Neuronal stem cell (in vitro differentiated cells): ENCODE measurements at regions not wholly inside any gene's neighbourhood (a gene's known extent, or its start where the extent isn't known, plus 50 kb on each side); places are given as distances from the start of the nearest gene placed in this dataset.

ENCODE experiments used
- DNase-seq: peaks from one replicate; pipeline ENCODE4 v3.0.0-alpha.2; 2013; ENCODE audit warnings: low spot score
- H2AFZ ChIP-seq: one replicate; pipeline ENCODE4 v1.6.1; 2013; ENCODE audit warnings: mild to moderate bottlenecking, low read length, inconsistent platforms
- H2AK5ac ChIP-seq: 2 replicates; pipeline ENCODE4 v1.6.1; 2013; ENCODE audit warnings: low read depth, mild to moderate bottlenecking, inconsistent platforms, low read length, moderate library complexity, mixed read lengths
- H2BK120ac ChIP-seq: 2 replicates; pipeline ENCODE4 v1.6.1; 2013; ENCODE audit warnings: low read depth, mild to moderate bottlenecking, inconsistent platforms, low read length, moderate library complexity, mixed read lengths
- H2BK12ac ChIP-seq: one replicate; pipeline ENCODE4 v1.6.1; 2013; ENCODE audit warnings: low read length, inconsistent platforms
- H2BK15ac ChIP-seq: 2 replicates; pipeline ENCODE4 v1.6.1; 2013; ENCODE audit warnings: mild to moderate bottlenecking, low read length, inconsistent platforms, mixed read lengths
- H2BK5ac ChIP-seq: one replicate; pipeline ENCODE4 v1.6.1; 2013; ENCODE audit warnings: inconsistent platforms, mild to moderate bottlenecking, low read length, moderate library complexity
- H3K14ac ChIP-seq: one replicate; pipeline ENCODE4 v1.6.1; 2013; ENCODE audit warnings: low read length, inconsistent platforms
- H3K18ac ChIP-seq: 2 replicates; pipeline ENCODE4 v1.6.1; 2013; ENCODE audit warnings: low read length, inconsistent platforms
- H3K23ac ChIP-seq: 2 replicates; pipeline ENCODE4 v1.6.1; 2013; ENCODE audit warnings: low read depth, mild to moderate bottlenecking, mixed read lengths, low read length, inconsistent platforms; ENCODE audit not compliant: poor library complexity
- H3K27ac ChIP-seq: replicated peaks from 3 replicates; pipeline ENCODE4 v1.5.1; 2013; ENCODE audit warnings: low read length, inconsistent platforms
- H3K27me3 ChIP-seq, 3 experiments: 2 replicates each; pipeline ENCODE4 v1.6.1; 2013; ENCODE audit warnings: low read length in 3 of 3, mild to moderate bottlenecking in 2 of 3, inconsistent platforms in 1 of 3, low read depth in 1 of 3, mixed read lengths in 1 of 3, moderate library complexity in 1 of 3; ENCODE audit not compliant: control insufficient read depth in 3 of 3, insufficient read depth in 3 of 3
- H3K36me3 ChIP-seq, 2 donors: replicated peaks in 1 of 2; 2 replicates each; pipeline ENCODE4 v1.6.1; 2013; ENCODE audit warnings: low read length in 2 of 2; ENCODE audit not compliant: control insufficient read depth in 2 of 2, insufficient read depth in 2 of 2
- H3K4ac ChIP-seq: 2 replicates; pipeline ENCODE4 v1.6.1; 2013; ENCODE audit warnings: inconsistent platforms, mild to moderate bottlenecking, low read length, moderate library complexity
- H3K4me1 ChIP-seq, 2 donors: 1 replicate in 1 of 2; 2 replicates in 1 of 2; pipeline ENCODE4 v1.6.1; 2013; ENCODE audit warnings: low read length in 2 of 2, low read depth in 1 of 2; ENCODE audit not compliant: control insufficient read depth in 2 of 2, insufficient read depth in 1 of 2
- H3K4me2 ChIP-seq: one replicate; pipeline ENCODE4 v1.6.1; 2013; ENCODE audit warnings: mild to moderate bottlenecking, low read length, inconsistent platforms; ENCODE audit not compliant: insufficient read depth, poor library complexity, severe bottlenecking
- H3K4me3 ChIP-seq, 2 donors: 2 replicates each; pipeline ENCODE4 v1.5.1; 2013; ENCODE audit warnings: low read length in 2 of 2, mild to moderate bottlenecking in 2 of 2, inconsistent platforms in 1 of 2, moderate library complexity in 1 of 2
- H3K79me1 ChIP-seq: one replicate; pipeline ENCODE4 v1.6.1; 2013; ENCODE audit warnings: low read depth, mild to moderate bottlenecking, inconsistent platforms, low read length, moderate library complexity
- H3K9ac ChIP-seq: one replicate; pipeline ENCODE4 v1.6.1; 2013; ENCODE audit warnings: mild to moderate bottlenecking, low read depth, low read length, inconsistent platforms; ENCODE audit not compliant: poor library complexity
- H3K9me3 ChIP-seq, 2 donors: replicated peaks in 1 of 2; 2 replicates each; pipeline versions ENCODE3 to v1.6.1; 2013; ENCODE audit warnings: low read length in 2 of 2, mild to moderate bottlenecking in 2 of 2, inconsistent platforms in 1 of 2, low read depth in 1 of 2, mixed read lengths in 1 of 2, moderate library complexity in 1 of 2; ENCODE audit not compliant: control insufficient read depth in 2 of 2, insufficient read depth in 1 of 2
- H4K8ac ChIP-seq: one replicate; pipeline ENCODE4 v1.6.1; 2013; ENCODE audit warnings: low read depth, mild to moderate bottlenecking, inconsistent platforms, low read length, moderate library complexity
- H4K91ac ChIP-seq: one replicate; pipeline ENCODE4 v1.6.1; 2013; ENCODE audit warnings: low read length, low read depth, mild to moderate bottlenecking, inconsistent platforms; ENCODE audit not compliant: poor library complexity
- WGBS, 2 donors: extraction: QIAGEN DNeasy Blood & Tissue Kit; methylation state at CpG; one replicate each; pipeline ENCODE4 v1.1.7; 2013; ENCODE audit warnings: missing lambda C conversion rate in 2 of 2, mixed read lengths in 1 of 2; ENCODE audit not compliant: insufficient read length in 2 of 2, insufficient replicate concordance in 1 of 2; ENCODE audit errors: extremely low coverage in 2 of 2; 5-methylcytosine and 5-hydroxymethylcytosine counted together

DNA sequence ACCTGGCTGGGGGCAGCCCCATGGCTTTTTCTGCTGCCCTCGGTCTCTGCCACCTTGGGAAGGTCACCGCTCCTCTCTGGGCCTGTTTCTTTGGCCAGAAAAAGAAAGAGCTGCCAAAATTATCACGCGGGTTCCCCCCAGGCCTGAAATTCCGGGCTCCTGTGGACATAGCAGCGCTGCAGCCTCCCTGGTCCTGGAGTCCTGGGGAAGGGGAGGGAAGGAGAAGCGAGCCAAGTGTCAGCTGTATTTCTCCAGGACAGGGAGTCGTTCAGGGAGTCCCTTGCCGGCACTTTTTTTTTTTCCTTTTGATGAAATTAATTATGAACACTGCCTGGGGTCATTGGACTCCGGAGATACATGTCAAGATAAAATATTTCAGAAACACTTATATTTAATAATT is 152.3 kb upstream of the GPR26 start:
- Histone ChIP-seq H3K4me2 (peak overlapping the region; percentile 2), H3K23ac (no peak overlapping the region), H3K4me3 (no peak overlapping the region), H3K79me1 (no peaks in the 10 kb centered on the region), H3K9ac (no peak overlapping the region), H3K4ac (no peak overlapping the region), H4K8ac (no peak overlapping the region), H2AK5ac (no peak overlapping the region), H3K27ac (no peak overlapping the region), H3K36me3 (no peaks in the 10 kb centered on the region), H2BK15ac (no peak overlapping the region), H3K27me3 (peaks cover 0 to 5% (median 0%) of the 10 kb centered on the region in 3 experiments), H3K4me1 (peaks cover 0 to 16% of the 10 kb centered on the region in 2 donors), H2BK120ac (no peak overlapping the region), H2BK5ac (no peak overlapping the region), H3K18ac (peak overlapping the region; percentile 4), H3K14ac (no peak overlapping the region), H2AFZ (no peak overlapping the region), H2BK12ac (no peak overlapping the region), H4K91ac (no peak overlapping the region), H3K9me3 (no peaks in the 10 kb centered on the region)
- no CpG with 5 or more reads among the region's 10 CpGs for WGBS, 2 donors
- DNase-seq = no peak

- Histone ChIP-seq H3K27me3 (peaks cover 0 to 5% (median 0%) of the 10 kb centered on the region in 3 experiments), H3K9me3 (no peaks in the 10 kb centered on the region), H3K4me3 (no peak overlapping the region), H2BK5ac (no peak overlapping the region), H3K79me1 (no peaks in the 10 kb centered on the region), H3K23ac (no peak overlapping the region), H3K27ac (no peak overlapping the region), H4K91ac (no peak overlapping the region), H3K36me3 (no peaks in the 10 kb centered on the region), H2BK12ac (no peak overlapping the region), H2BK15ac (no peak overlapping the region), H3K4ac (no peak overlapping the region), H2AK5ac (no peak overlapping the region), H3K4me2 (no peak overlapping the region), H4K8ac (no peak overlapping the region), H3K4me1 (peaks cover 0 to 20% of the 10 kb centered on the region in 2 donors), H2BK120ac (no peak overlapping the region), H3K18ac (no peak overlapping the region), H3K9ac (no peak overlapping the region), H3K14ac (no peak overlapping the region), H2AFZ (no peak overlapping the region)
- no CpG with 5 or more reads among the region's 8 CpGs for WGBS, 2 donors
- no peak for DNase-seq
Measured at GRCh38 chr10:123514996-123515395, 151.2 kb upstream of the GPR26 start.

- Histone ChIP-seq H3K4ac (no peak overlapping the region), H3K9ac (no peak overlapping the region), H3K9me3 (no peaks in the 10 kb centered on the region), H3K27ac (no peak overlapping the region), H2BK120ac (no peak overlapping the region), H4K8ac (no peak overlapping the region), H3K14ac (no peak overlapping the region), H3K4me1 (peaks cover 0 to 20% of the 10 kb centered on the region in 2 donors), H2BK5ac (no peak overlapping the region), H2AFZ (no peak overlapping the region), H3K23ac (no peak overlapping the region), H3K27me3 (peaks cover 0 to 5% (median 0%) of the 10 kb centered on the region in 3 experiments), H4K91ac (no peak overlapping the region), H2AK5ac (no peak overlapping the region), H3K36me3 (no peaks in the 10 kb centered on the region), H3K4me3 (no peak overlapping the region), H3K4me2 (no peak overlapping the region), H2BK15ac (no peak overlapping the region), H3K18ac (no peak overlapping the region), H2BK12ac (no peak overlapping the region), H3K79me1 (no peaks in the 10 kb centered on the region)
- DNase-seq = no peak
- no CpG with 5 or more reads among the region's 6 CpGs for WGBS, 2 donors
Measured at GRCh38 chr10:123515661-123516060, 150.5 kb upstream of the GPR26 start.

GRCh38 chr10:123516291-123516690 is 149.9 kb upstream of the GPR26 start:
- Histone ChIP-seq H3K18ac (no peak overlapping the region), H3K14ac (no peak overlapping the region)
- no peak for DNase-seq

More at GRCh38 chr10:123516291-123516690, 149.9 kb upstream of the GPR26 start:
- no peak overlapping the region for H2BK120ac ChIP-seq
- H2AFZ ChIP-seq = no peak overlapping the region
- H3K4me3 ChIP-seq = no peak overlapping the region
- H3K36me3 ChIP-seq = no peaks in the 10 kb centered on the region
- H3K9ac ChIP-seq = no peak overlapping the region
- H2AK5ac ChIP-seq = no peak overlapping the region
- no peak overlapping the region for H3K23ac ChIP-seq
- no peak overlapping the region for H2BK5ac ChIP-seq
- H3K79me1 ChIP-seq = no peaks in the 10 kb centered on the region
- H4K91ac ChIP-seq = no peak overlapping the region
- H3K9me3 ChIP-seq = no peaks in the 10 kb centered on the region
- no CpG with 5 or more reads among the region's 1 CpG for WGBS, 2 donors
- H3K27me3 ChIP-seq = peaks cover 0 to 5% (median 0%) of the 10 kb centered on the region in 3 experiments
- H3K4me1 ChIP-seq = peaks cover 0 to 20% of the 10 kb centered on the region in 2 donors
- no peak overlapping the region for H4K8ac ChIP-seq
- H2BK15ac ChIP-seq = no peak overlapping the region
- H3K4ac ChIP-seq = no peak overlapping the region
- H2BK12ac ChIP-seq = no peak overlapping the region
- no peak overlapping the region for H3K4me2 ChIP-seq
- no peak overlapping the region for H3K27ac ChIP-seq
